ENCODE measurements at regions not wholly inside any gene's neighbourhood (a gene's known extent, or its start where the extent isn't known, plus 50 kb on each side); places are given as distances from the start of the nearest gene placed in this dataset.

GRCh38 chr2:126429103-126429502 is 226.9 kb upstream of the GYPC start:
- TF ChIP-seq POLR2AphosphoS5 (IDR thresholded peaks at IDR 0.05; ENCODE audit: low read depth, low read length) (no peak), POLR2A (IDR thresholded peaks at IDR 0.05; ENCODE audit: low read depth, low read length) (no peak), PAX5 (IDR thresholded peaks at IDR 0.05; ENCODE audit: insufficient read depth, low read length, severe bottlenecking) (no peak), TAF1 (IDR thresholded peaks at IDR 0.05; ENCODE audit: low read depth, low read length) (no peak), SPI1 (IDR thresholded peaks at IDR 0.05; ENCODE audit: low read depth, low read length) (no peak)
